ENCODE measurements at regions not wholly inside any gene's neighbourhood (a gene's known extent, or its start where the extent isn't known, plus 50 kb on each side); places are given as distances from the start of the nearest gene placed in this dataset.
"Not testable (repeated sequence)": the region's sequence is repeated elsewhere in the genome, so short reads cannot be mapped to it uniquely, and the experiment has no call there.

GRCh38 chr12:114172135-114172534, 206.0 kb upstream of the RBM19 start:
- H3K36me3 ChIP-seq (ENCODE audit: control insufficient read depth, insufficient read depth, low read length), result no peaks in the 10 kb centered on the region
- H3K27ac ChIP-seq (ENCODE audit: low read length), result no peak overlapping the region
- H3K4me3 ChIP-seq (ENCODE audit: low read length), result no peak overlapping the region
- no peaks in the 10 kb centered on the region for H3K27me3 ChIP-seq (ENCODE audit: control insufficient read depth, insufficient read depth, low read length)
- DNase-seq (ENCODE audit: low read depth, low spot score), result no peak
- WGBS (ENCODE audit: insufficient coverage, insufficient read length), result no CpG with 5 or more reads among the region's 4 CpGs
- H3K9me3 ChIP-seq (ENCODE audit: control insufficient read depth, insufficient read depth, low read length), result no peaks in the 10 kb centered on the region
- no peaks in the 10 kb centered on the region for H3K4me1 ChIP-seq (ENCODE audit: control insufficient read depth, insufficient read depth, low read length)

- WGBS (ENCODE audit: insufficient coverage, insufficient read length), result no CpG with 5 or more reads among the region's 2 CpGs
- Histone ChIP-seq H3K4me3 (ENCODE audit: low read length) (no peak overlapping the region), H3K27ac (ENCODE audit: low read length) (no peak overlapping the region), H3K36me3 (ENCODE audit: control insufficient read depth, insufficient read depth, low read length) (no peaks in the 10 kb centered on the region), H3K9me3 (ENCODE audit: control insufficient read depth, insufficient read depth, low read length) (no peaks in the 10 kb centered on the region), H3K27me3 (ENCODE audit: control insufficient read depth, insufficient read depth, low read length) (no peaks in the 10 kb centered on the region), H3K4me1 (ENCODE audit: control insufficient read depth, insufficient read depth, low read length) (no peaks in the 10 kb centered on the region)
- DNase-seq (ENCODE audit: low read depth, low spot score), result no peak
These were observed 201.9 kb upstream of the RBM19 start for GRCh38 chr12:114168061-114168460.

GRCh38 chr12:114167431-114167830, 201.3 kb upstream of the RBM19 start:
- no peak for DNase-seq (ENCODE audit: low read depth, low spot score)
- no peaks in the 10 kb centered on the region for H3K4me1 ChIP-seq (ENCODE audit: control insufficient read depth, insufficient read depth, low read length)
- no CpG with 5 or more reads among the region's 1 CpG for WGBS (ENCODE audit: insufficient coverage, insufficient read length)

GRCh38 chr12:114166362-114166761, 200.2 kb upstream of the RBM19 start:
- no peaks in the 10 kb centered on the region; the same call in 1 of the 2 replicates for H3K27me3 ChIP-seq (ENCODE audit: control insufficient read depth, insufficient read depth, low read length)
- H3K27ac ChIP-seq (ENCODE audit: low read length), result no peak overlapping the region
- no peaks in the 10 kb centered on the region for H3K4me1 ChIP-seq (ENCODE audit: control insufficient read depth, insufficient read depth, low read length)
- no CpG with 5 or more reads among the region's 7 CpGs for WGBS (ENCODE audit: insufficient coverage, insufficient read length)
- DNase-seq (ENCODE audit: low read depth, low spot score), result peak; percentile 61
- no peaks in the 10 kb centered on the region for H3K36me3 ChIP-seq (ENCODE audit: control insufficient read depth, insufficient read depth, low read length)
- H3K4me3 ChIP-seq (ENCODE audit: low read length), result no peak overlapping the region
- no peaks in the 10 kb centered on the region for H3K9me3 ChIP-seq (ENCODE audit: control insufficient read depth, insufficient read depth, low read length)

More at GRCh38 chr12:114167431-114167830, 201.3 kb upstream of the RBM19 start:
- H3K36me3 ChIP-seq (ENCODE audit: control insufficient read depth, insufficient read depth, low read length), result no peaks in the 10 kb centered on the region
- H3K4me3 ChIP-seq (ENCODE audit: low read length), result no peak overlapping the region
- no peak overlapping the region for H3K27ac ChIP-seq (ENCODE audit: low read length)
- no peaks in the 10 kb centered on the region for H3K27me3 ChIP-seq (ENCODE audit: control insufficient read depth, insufficient read depth, low read length)
- H3K9me3 ChIP-seq (ENCODE audit: control insufficient read depth, insufficient read depth, low read length), result no peaks in the 10 kb centered on the region

GRCh38 chr12:114165921-114166320, 199.8 kb upstream of the RBM19 start:
- H3K36me3 ChIP-seq (ENCODE audit: control insufficient read depth, insufficient read depth, low read length), result no peaks in the 10 kb centered on the region
- H3K9me3 ChIP-seq (ENCODE audit: control insufficient read depth, insufficient read depth, low read length), result no peaks in the 10 kb centered on the region
- H3K27ac ChIP-seq (ENCODE audit: low read length), result no peak overlapping the region
- no CpG with 5 or more reads among the region's 1 CpG for WGBS (ENCODE audit: insufficient coverage, insufficient read length)
- H3K27me3 ChIP-seq (ENCODE audit: control insufficient read depth, insufficient read depth, low read length), result no peaks in the 10 kb centered on the region; the same call in 1 of the 2 replicates
- H3K4me1 ChIP-seq (ENCODE audit: control insufficient read depth, insufficient read depth, low read length), result no peaks in the 10 kb centered on the region
- no peak overlapping the region for H3K4me3 ChIP-seq (ENCODE audit: low read length)
- no peak for DNase-seq (ENCODE audit: low read depth, low spot score)

- H3K27me3 ChIP-seq (ENCODE audit: control insufficient read depth, insufficient read depth, low read length), result no peaks in the 10 kb centered on the region; the same call in 1 of the 2 replicates
- no peak overlapping the region for H3K27ac ChIP-seq (ENCODE audit: low read length)
- DNase-seq (ENCODE audit: low read depth, low spot score), result no peak
- no CpG with 5 or more reads among the region's 4 CpGs for WGBS (ENCODE audit: insufficient coverage, insufficient read length)
- H3K9me3 ChIP-seq (ENCODE audit: control insufficient read depth, insufficient read depth, low read length), result no peaks in the 10 kb centered on the region
- H3K36me3 ChIP-seq (ENCODE audit: control insufficient read depth, insufficient read depth, low read length), result no peaks in the 10 kb centered on the region
- H3K4me1 ChIP-seq (ENCODE audit: control insufficient read depth, insufficient read depth, low read length), result no peaks in the 10 kb centered on the region
- H3K4me3 ChIP-seq (ENCODE audit: low read length), result no peak overlapping the region
These were observed 198.2 kb upstream of the RBM19 start for GRCh38 chr12:114164351-114164750.

- no peak for DNase-seq (ENCODE audit: low read depth, low spot score)
- H3K4me1 ChIP-seq (ENCODE audit: control insufficient read depth, insufficient read depth, low read length), result no peaks in the 10 kb centered on the region
- WGBS (ENCODE audit: insufficient coverage, insufficient read length), result no CpG with 5 or more reads among the region's 4 CpGs
- H3K27ac ChIP-seq (ENCODE audit: low read length), result no peak overlapping the region
- no peaks in the 10 kb centered on the region; the same call in 1 of the 2 replicates for H3K27me3 ChIP-seq (ENCODE audit: control insufficient read depth, insufficient read depth, low read length)
- H3K36me3 ChIP-seq (ENCODE audit: control insufficient read depth, insufficient read depth, low read length), result no peaks in the 10 kb centered on the region
- no peak overlapping the region for H3K4me3 ChIP-seq (ENCODE audit: low read length)
- no peaks in the 10 kb centered on the region for H3K9me3 ChIP-seq (ENCODE audit: control insufficient read depth, insufficient read depth, low read length)
These were observed 197.6 kb upstream of the RBM19 start for GRCh38 chr12:114163771-114164170.

- Histone ChIP-seq H3K27ac (ENCODE audit: low read length) (no peak overlapping the region), H3K27me3 (ENCODE audit: control insufficient read depth, insufficient read depth, low read length) (no peaks in the 10 kb centered on the region; the same call in 1 of the 2 replicates), H3K4me1 (ENCODE audit: control insufficient read depth, insufficient read depth, low read length) (no peaks in the 10 kb centered on the region), H3K9me3 (ENCODE audit: control insufficient read depth, insufficient read depth, low read length) (no peaks in the 10 kb centered on the region), H3K4me3 (ENCODE audit: low read length) (no peak overlapping the region), H3K36me3 (ENCODE audit: control insufficient read depth, insufficient read depth, low read length) (no peaks in the 10 kb centered on the region)
- no peak for DNase-seq (ENCODE audit: low read depth, low spot score)
- no CpG with 5 or more reads among the region's 3 CpGs for WGBS (ENCODE audit: insufficient coverage, insufficient read length)
These were observed 194.3 kb upstream of the RBM19 start for GRCh38 chr12:114160445-114160844.

GRCh38 chr12:114152890-114153289, 186.8 kb upstream of the RBM19 start:
- Histone ChIP-seq H3K27me3 (ENCODE audit: control insufficient read depth, insufficient read depth, low read length) (no peaks in the 10 kb centered on the region), H3K4me3 (ENCODE audit: low read length) (no peak overlapping the region), H3K4me1 (ENCODE audit: control insufficient read depth, insufficient read depth, low read length) (no peaks in the 10 kb centered on the region), H3K27ac (ENCODE audit: low read length) (no peak overlapping the region), H3K9me3 (ENCODE audit: control insufficient read depth, insufficient read depth, low read length) (no peaks in the 10 kb centered on the region), H3K36me3 (ENCODE audit: control insufficient read depth, insufficient read depth, low read length) (no peaks in the 10 kb centered on the region)
- no CpG with 5 or more reads among the region's 4 CpGs for WGBS (ENCODE audit: insufficient coverage, insufficient read length)
- no peak for DNase-seq (ENCODE audit: low read depth, low spot score)

- Histone ChIP-seq H3K4me3 (ENCODE audit: low read length) (no peak overlapping the region), H3K36me3 (ENCODE audit: control insufficient read depth, insufficient read depth, low read length) (no peaks in the 10 kb centered on the region), H3K4me1 (ENCODE audit: control insufficient read depth, insufficient read depth, low read length) (no peaks in the 10 kb centered on the region), H3K27ac (ENCODE audit: low read length) (no peak overlapping the region), H3K9me3 (ENCODE audit: control insufficient read depth, insufficient read depth, low read length) (no peaks in the 10 kb centered on the region), H3K27me3 (ENCODE audit: control insufficient read depth, insufficient read depth, low read length) (no peaks in the 10 kb centered on the region)
- no peak for DNase-seq (ENCODE audit: low read depth, low spot score)
- no CpG with 5 or more reads among the region's 1 CpG for WGBS (ENCODE audit: insufficient coverage, insufficient read length)
These were observed 185.9 kb upstream of the RBM19 start for GRCh38 chr12:114152066-114152465.

GRCh38 chr12:114150584-114150983, 184.5 kb upstream of the RBM19 start:
- H3K27ac ChIP-seq (ENCODE audit: low read length); H3K4me1 ChIP-seq (ENCODE audit: control insufficient read depth, insufficient read depth, low read length); H3K27me3 ChIP-seq (ENCODE audit: control insufficient read depth, insufficient read depth, low read length); H3K9me3 ChIP-seq (ENCODE audit: control insufficient read depth, insufficient read depth, low read length); H3K4me3 ChIP-seq (ENCODE audit: low read length); H3K36me3 ChIP-seq (ENCODE audit: control insufficient read depth, insufficient read depth, low read length); DNase-seq (ENCODE audit: low read depth, low spot score): not testable (repeated sequence)

Data from iPS DF 6.9 (cell line).